Keratinocyte (primary cell): ENCODE measurements at regions not wholly inside any gene's neighbourhood (a gene's known extent, or its start where the extent isn't known, plus 50 kb on each side); places are given as distances from the start of the nearest gene placed in this dataset.

Experiments
- EZH2 ChIP-seq: IDR thresholded peaks from one replicate; pipeline ENCODE4 v1.6.1; 2012; ENCODE audit warnings: inconsistent platforms, mild to moderate bottlenecking, low read length, moderate library complexity
- TF ChIP-seq, protein P1 (sequence below), 3 experiments: IDR thresholded peaks in 1 of 3; conservative IDR thresholded peaks in 1 of 3; optimal IDR thresholded peaks in 1 of 3; 2 replicates in 2 of 3; 3 replicates in 1 of 3; pipeline versions ENCODE3 to v1.5.1; 2011; ENCODE audit warnings: low read length in 3 of 3, mild to moderate bottlenecking in 3 of 3, moderate library complexity in 2 of 3, control low read depth in 1 of 3, inconsistent platforms in 1 of 3; ENCODE audit not compliant: insufficient read depth in 2 of 3; ENCODE audit errors: extremely low read depth in 1 of 3

DNA sequence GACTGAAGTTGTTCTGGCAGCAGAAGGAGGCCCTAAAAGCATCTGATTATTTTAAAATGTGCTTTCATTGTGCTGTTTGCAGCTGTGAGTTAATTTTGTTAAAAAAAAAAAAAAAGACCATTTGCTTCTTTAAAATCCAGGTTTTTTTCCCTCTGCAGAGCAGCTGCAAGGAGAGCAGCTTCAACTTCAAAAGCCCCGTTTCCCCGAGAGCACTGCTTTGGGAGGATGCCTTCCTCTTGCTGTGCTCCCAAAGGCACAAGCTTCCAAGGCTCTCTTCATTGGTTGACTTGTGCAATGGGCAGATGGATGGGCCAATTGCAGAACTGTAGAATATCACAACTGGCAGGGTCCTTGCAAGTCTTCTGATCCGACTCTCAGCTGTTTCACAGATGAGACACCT is 459.2 kb upstream of the PKN2 start:
- TF ChIP-seq, protein P1, sequence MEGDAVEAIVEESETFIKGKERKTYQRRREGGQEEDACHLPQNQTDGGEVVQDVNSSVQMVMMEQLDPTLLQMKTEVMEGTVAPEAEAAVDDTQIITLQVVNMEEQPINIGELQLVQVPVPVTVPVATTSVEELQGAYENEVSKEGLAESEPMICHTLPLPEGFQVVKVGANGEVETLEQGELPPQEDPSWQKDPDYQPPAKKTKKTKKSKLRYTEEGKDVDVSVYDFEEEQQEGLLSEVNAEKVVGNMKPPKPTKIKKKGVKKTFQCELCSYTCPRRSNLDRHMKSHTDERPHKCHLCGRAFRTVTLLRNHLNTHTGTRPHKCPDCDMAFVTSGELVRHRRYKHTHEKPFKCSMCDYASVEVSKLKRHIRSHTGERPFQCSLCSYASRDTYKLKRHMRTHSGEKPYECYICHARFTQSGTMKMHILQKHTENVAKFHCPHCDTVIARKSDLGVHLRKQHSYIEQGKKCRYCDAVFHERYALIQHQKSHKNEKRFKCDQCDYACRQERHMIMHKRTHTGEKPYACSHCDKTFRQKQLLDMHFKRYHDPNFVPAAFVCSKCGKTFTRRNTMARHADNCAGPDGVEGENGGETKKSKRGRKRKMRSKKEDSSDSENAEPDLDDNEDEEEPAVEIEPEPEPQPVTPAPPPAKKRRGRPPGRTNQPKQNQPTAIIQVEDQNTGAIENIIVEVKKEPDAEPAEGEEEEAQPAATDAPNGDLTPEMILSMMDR (optimal IDR thresholded peaks at IDR 0.05 in 1 of 3, IDR thresholded peaks at IDR 0.05 in 1 of 3, conservative IDR thresholded peaks at IDR 0.05 in 1 of 3; ENCODE audit: extremely low read depth in 1 of 3, insufficient read depth in 2 of 3, low read length in 3 of 3): no peak
- TF ChIP-seq EZH2: no peak
